A549 (cell line): ENCODE measurements at regions not wholly inside any gene's neighbourhood (a gene's known extent, or its start where the extent isn't known, plus 50 kb on each side); places are given as distances from the start of the nearest gene placed in this dataset.
"Not testable (repeated sequence)": the region's sequence is repeated elsewhere in the genome, so short reads cannot be mapped to it uniquely, and the experiment has no call there.

Source experiments
- ATAC-seq, 2 experiments: fragments of 200-7000 bp in 1 of 2; fragments of >200 bp in 1 of 2; cut with Nextera tagmentation in 1 of 2; cut with Tn5 transposase in 1 of 2; 3 replicates each; pipeline versions ENCODE4 v1.8.0 to v1.9.1; 2018 to 2020; ENCODE audit warnings: mild to moderate bottlenecking in 1 of 2, moderate library complexity in 1 of 2
- CTCF ChIA-PET: fragments of 300-600 bp; sonication (Branson Sonifier 250); formaldehyde crosslinking; extraction: SDS; loops from one replicate; lab custom pipeline; 2021; ENCODE audit warnings: antibody characterized with exemption, inconsistent platforms; lab: Yijun Ruan, JAX
- POLR2A ChIA-PET: fragments of 350-600 bp; formaldehyde crosslinking; extraction: SDS; loops from one replicate; lab custom pipeline; 2021; ENCODE audit warnings: antibody characterized with exemption, inconsistent platforms; lab: Yijun Ruan, JAX
- DNase-seq, 2 experiments: peaks; one replicate each; pipeline versions ENCODE4 v3.0.0 to v3.0.0-alpha.2; 2011 to 2016; ENCODE audit warnings: low read depth in 1 of 2, low spot score in 1 of 2
- FAIRE-seq: peaks from 2 replicates; lab custom pipeline; 2011; peaks lifted over from hg19 to GRCh38; lab: Jason Lieb, UNC
- H3K27ac ChIP-seq, 2 experiments: fragments of >200 bp; sonication (Bioruptor Twin); formaldehyde crosslinking; 3 replicates each; pipeline ENCODE4 v1.5.1; 2016 to 2017
- H3K4me1 ChIP-seq: fragments of >200 bp; sonication (Bioruptor Twin); formaldehyde crosslinking; 3 replicates; pipeline ENCODE4 v1.6.1; 2016
- H3K4me2 ChIP-seq: fragments of >200 bp; sonication (Bioruptor Twin); formaldehyde crosslinking; 3 replicates; pipeline ENCODE4 v1.6.1; 2016
- H3K4me3 ChIP-seq: fragments of >200 bp; sonication (Bioruptor Twin); formaldehyde crosslinking; 3 replicates; pipeline ENCODE4 v1.5.1; 2016
- H3K9me3 ChIP-seq: fragments of >200 bp; sonication (Bioruptor Twin); formaldehyde crosslinking; 3 replicates; pipeline ENCODE4 v1.6.1; 2016
- CBX8 ChIP-seq: fragments of 200-600 bp; sonication (generic); IDR thresholded peaks from 2 replicates; pipeline ENCODE4 v1.6.1; 2016
- CEBPB ChIP-seq, 2 experiments: fragments of >200 bp in 1 of 2; sonication (Bioruptor Twin) in 1 of 2; formaldehyde crosslinking in 1 of 2; IDR thresholded peaks; 2 replicates each; pipeline ENCODE4 v1.6.1; 2012 to 2016
- CHD2 ChIP-seq: fragments of 150-350 bp; IDR thresholded peaks from 2 replicates; pipeline ENCODE4 v1.6.1; 2014; ENCODE audit warnings: low read length; ENCODE audit not compliant: partially characterized antibody
- CHD4 ChIP-seq: fragments of 200-600 bp; sonication (generic); IDR thresholded peaks from 2 replicates; pipeline ENCODE4 v1.6.1; 2016; ENCODE audit warnings: antibody characterized with exemption, mild to moderate bottlenecking, borderline replicate concordance
- EHF ChIP-seq: fragments of 250-450 bp; sonication (Bioruptor Pico); IDR thresholded peaks from 2 replicates; pipeline ENCODE4 v1.5.0; 2020; ENCODE audit warnings: mild to moderate bottlenecking
- HMGXB4 ChIP-seq: fragments of 250-450 bp; sonication (Bioruptor Pico); IDR thresholded peaks from 2 replicates; pipeline ENCODE4 v1.5.0; 2021; ENCODE audit warnings: mild to moderate bottlenecking, moderate library complexity, borderline replicate concordance
- HOXB13 ChIP-seq: fragments of 250-450 bp; sonication (Bioruptor Pico); IDR thresholded peaks from 2 replicates; pipeline ENCODE4 v1.5.0; 2020; ENCODE audit warnings: low read depth, mild to moderate bottlenecking, moderate library complexity
- HOXB5 ChIP-seq: fragments of 250-450 bp; sonication (Bioruptor Pico); IDR thresholded peaks from 2 replicates; pipeline ENCODE4 v1.5.0; 2020; ENCODE audit warnings: mild to moderate bottlenecking, moderate library complexity
- KDM5A ChIP-seq: fragments of 200-600 bp; sonication (generic); IDR thresholded peaks from 2 replicates; pipeline ENCODE4 v1.6.1; 2016; ENCODE audit warnings: antibody characterized with exemption, mild to moderate bottlenecking
- MAFK ChIP-seq: fragments of 450-650 bp; IDR thresholded peaks from 2 replicates; pipeline ENCODE4 v1.6.1; 2014; ENCODE audit not compliant: partially characterized antibody
- MAX ChIP-seq: IDR thresholded peaks from 2 replicates; pipeline ENCODE4 v1.6.1; 2012
- MAZ ChIP-seq: fragments of 150-350 bp; IDR thresholded peaks from 2 replicates; pipeline ENCODE4 v1.6.1; 2014; ENCODE audit warnings: antibody characterized with exemption, low read depth, low read length, borderline replicate concordance
- MYC ChIP-seq: IDR thresholded peaks from 2 replicates; pipeline ENCODE4 v1.6.1; 2012; ENCODE audit warnings: mild to moderate bottlenecking, inconsistent platforms, low read length, improper control_type of control experiment, borderline replicate concordance
- REST ChIP-seq: fragments of 200-600 bp; sonication (generic); IDR thresholded peaks from 2 replicates; pipeline ENCODE4 v1.6.1; 2016; ENCODE audit warnings: antibody characterized with exemption, mild to moderate bottlenecking, moderate library complexity
- RNF2 ChIP-seq: fragments of 200-600 bp; sonication (generic); IDR thresholded peaks from 2 replicates; pipeline ENCODE4 v1.6.1; 2016; ENCODE audit warnings: low read depth, mild to moderate bottlenecking, antibody characterized with exemption, moderate library complexity, borderline replicate concordance
- SREBF2 ChIP-seq: fragments of 450-650 bp; IDR thresholded peaks from 2 replicates; pipeline ENCODE4 v1.6.1; 2014; ENCODE audit warnings: mild to moderate bottlenecking, moderate library complexity
- WGBS: methylation state at CpG from one replicate; pipeline ENCODE4 v1.1.6; 2017; ENCODE audit errors: missing lambda C conversion rate; 5-methylcytosine and 5-hydroxymethylcytosine counted together

GRCh38 chr7:70894799-70895198, 237.1 kb upstream of the GALNT17 start:
- Histone ChIP-seq H3K9me3 (no peaks in the 10 kb centered on the region), H3K4me3 (no peak overlapping the region), H3K4me2 (no peak overlapping the region), H3K27ac (no peak overlapping the region), H3K4me1 (no peaks in the 10 kb centered on the region)
- WGBS, result 9% methylated on average over 6 of the region's 6 CpGs
- ChIA-PET POLR2A (no interaction called here), CTCF (interaction anchor here (0.5 to 1.4 kb wide), 2 partner anchors 19 to 66 kb away, joined by 4 to 5 read pairs; no protein-coding TSS in a partner anchor)
- ATAC-seq, result no peak
- FAIRE-seq, result no peak
- TF ChIP-seq RNF2 (no peak), SREBF2 (no peak), CHD2 (no peak), MAFK (no peak), KDM5A (no peak), MAZ (no peak)
- no peak for DNase-seq

- H3K9me3 ChIP-seq, POLR2A ChIA-PET, H3K4me1 ChIP-seq, FAIRE-seq, H3K4me3 ChIP-seq, DNase-seq, ATAC-seq, H3K4me2 ChIP-seq, H3K27ac ChIP-seq: not testable (repeated sequence)
- CTCF ChIA-PET, result interaction anchor here (0.5 to 1.4 kb wide), 2 partner anchors 20 to 66 kb away, joined by 4 to 5 read pairs; no protein-coding TSS in a partner anchor
- 0% methylated on average over 7 of the region's 7 CpGs for WGBS
These were observed 236.4 kb upstream of the GALNT17 start for GRCh38 chr7:70895337-70896200.

GRCh38 chr7:70907259-70908247, 224.4 kb upstream of the GALNT17 start:
- WGBS, result 31% methylated on average over 6 of the region's 6 CpGs
- DNase-seq (no peak), FAIRE-seq (no peak), ATAC-seq (no peak)
- no peak overlapping the region for H3K4me3 ChIP-seq
- H3K27ac ChIP-seq, result no peak overlapping the region
- H3K4me2 ChIP-seq, result no peak overlapping the region
- POLR2A ChIA-PET, result no interaction called here
- H3K4me1 ChIP-seq, result no peaks in the 10 kb centered on the region
- H3K9me3 ChIP-seq, result no peaks in the 10 kb centered on the region; the same call in 2 of the 3 replicates
- CTCF ChIA-PET, result no interaction called here
- TF ChIP-seq HOXB5 (CRISPR knock-in tag) (no peak), EHF (CRISPR knock-in tag) (no peak), MYC (no peak), CHD4 (no peak), HMGXB4 (CRISPR knock-in tag) (no peak), CBX8 (no peak), CEBPB (IDR thresholded peaks at IDR 0.05) (no peak), MAX (no peak), SREBF2 (no peak), REST (no peak), HOXB13 (CRISPR knock-in tag) (no peak)
